HCT116 (cell line): ENCODE measurements at regions not wholly inside any gene's neighbourhood (a gene's known extent, or its start where the extent isn't known, plus 50 kb on each side); places are given as distances from the start of the nearest gene placed in this dataset.
"Not testable (repeated sequence)": the region's sequence is repeated elsewhere in the genome, so short reads cannot be mapped to it uniquely, and the experiment has no call there.

Experiments
- ATAC-seq: fragments of 200-7000 bp; cut with Tn5 transposase; 2 replicates; pipeline ENCODE4 v1.9.1; 2020; ENCODE audit warnings: mild to moderate bottlenecking, moderate library complexity
- BruUV-seq: library from RNA; stranded (reverse); fragments of 400-500 nt; replicated peaks from 2 replicates; lab custom pipeline; 2021; lab: Mats Ljungman, UMichigan
- CTCF ChIA-PET: fragments of 300-600 bp; sonication (Branson Sonifier 250); formaldehyde crosslinking; loops from one replicate; lab custom pipeline; 2021; ENCODE audit warnings: antibody characterized with exemption; lab: Charles Lee
- POLR2A ChIA-PET: fragments of 300-600, 350-600 bp; sonication (Branson Sonifier 250); formaldehyde crosslinking; loops from one replicate; lab custom pipeline; 2021; ENCODE audit warnings: antibody characterized with exemption; lab: Charles Lee
- RAD21 ChIA-PET, 2 experiments: fragments of 300-600 bp; sonication (Branson Sonifier 250); formaldehyde crosslinking; loops; one replicate each; lab custom pipeline; 2023; ENCODE audit warnings: low total read pairs in 2 of 2; ENCODE audit not compliant: uncharacterized antibody in 2 of 2, unreplicated experiment in 2 of 2, low non-redundant PET in 1 of 2; lab: Charles Lee
- DNase-seq: peaks from one replicate; pipeline ENCODE4 v3.0.0-alpha.2; 2010; ENCODE audit warnings: low read depth, low spot score
- H2AFZ ChIP-seq: fragments of 200-600 bp; shearing (Covaris generic), sonication (generic); 2 replicates; pipeline ENCODE4 v1.6.1; 2017; ENCODE audit warnings: low read depth, mixed run types, mixed read lengths, antibody characterized with exemption, low read length; ENCODE audit not compliant: poor library complexity, severe bottlenecking
- H3K27ac ChIP-seq: 2 replicates; pipeline ENCODE4 v1.5.1; 2012; ENCODE audit warnings: low read depth, low read length
- H3K27me3 ChIP-seq: fragments of 200-600 bp; sonication (generic); 2 replicates; pipeline ENCODE4 v1.6.1; 2016; ENCODE audit warnings: mixed run types, low read length, mixed read lengths; ENCODE audit not compliant: insufficient read depth
- H3K36me3 ChIP-seq, 2 experiments: fragments of 200-500 bp in 1 of 2; fragments of 200-600 bp in 1 of 2; sonication (Bioruptor generic) in 1 of 2; sonication (generic) in 1 of 2; 2 replicates each; pipeline versions ENCODE4 v1.5.1 to v1.6.1; 2014 to 2016; ENCODE audit warnings: low read length in 2 of 2, inconsistent platforms in 1 of 2, mixed read lengths in 1 of 2, mixed run types in 1 of 2; ENCODE audit not compliant: insufficient read depth in 2 of 2, control insufficient read depth in 1 of 2
- H3K4me1 ChIP-seq, 2 experiments: fragments of 200-600 bp in 1 of 2; sonication (generic) in 1 of 2; 2 replicates each; pipeline versions ENCODE4 v1.5.1 to v1.6.1; 2012 to 2017; ENCODE audit warnings: low read length in 2 of 2, inconsistent platforms in 1 of 2, mild to moderate bottlenecking in 1 of 2, mixed read lengths in 1 of 2, mixed run types in 1 of 2, moderate library complexity in 1 of 2; ENCODE audit not compliant: insufficient read depth in 2 of 2, control insufficient read depth in 1 of 2
- H3K4me2 ChIP-seq: fragments of 200-600 bp; sonication (generic); 2 replicates; pipeline ENCODE4 v1.6.1; 2017; ENCODE audit warnings: mixed run types, low read length, mixed read lengths
- H3K4me3 ChIP-seq, 2 experiments: fragments of 200-600 bp in 1 of 2; sonication (generic) in 1 of 2; replicated peaks in 1 of 2; 2 replicates each; pipeline ENCODE4 v1.5.1; 2011 to 2016; ENCODE audit warnings: low read length in 2 of 2, control low read depth in 1 of 2, low read depth in 1 of 2, mild to moderate bottlenecking in 1 of 2, mixed read lengths in 1 of 2, mixed run types in 1 of 2
- H3K79me2 ChIP-seq: fragments of 200-600 bp; sonication (generic); 2 replicates; pipeline ENCODE4 v1.6.1; 2017; ENCODE audit warnings: mild to moderate bottlenecking, mixed run types, low read length, moderate library complexity, mixed read lengths; ENCODE audit not compliant: insufficient read depth
- H3K9ac ChIP-seq: fragments of 200-600 bp; sonication (generic); 2 replicates; pipeline ENCODE4 v1.6.1; 2016; ENCODE audit warnings: low read length, mixed read lengths
- H3K9me2 ChIP-seq: fragments of 200-600 bp; sonication (generic), shearing (Covaris generic); 2 replicates; pipeline ENCODE4 v1.6.1; 2017; ENCODE audit warnings: mixed run types, mild to moderate bottlenecking, moderate library complexity; ENCODE audit not compliant: insufficient read depth
- H3K9me3 ChIP-seq, 2 experiments: fragments of 200-500 bp in 1 of 2; fragments of 200-600 bp in 1 of 2; sonication (Bioruptor generic) in 1 of 2; sonication (generic) in 1 of 2; 2 replicates each; pipeline ENCODE4 v1.6.1; 2014 to 2017; ENCODE audit warnings: low read length in 2 of 2, mixed read lengths in 2 of 2, inconsistent platforms in 1 of 2, low read depth in 1 of 2, mild to moderate bottlenecking in 1 of 2, mixed run types in 1 of 2, moderate library complexity in 1 of 2; ENCODE audit not compliant: control insufficient read depth in 1 of 2, insufficient read depth in 1 of 2
- H4K20me1 ChIP-seq: fragments of 200-600 bp; sonication (generic), shearing (Covaris generic); 2 replicates; pipeline ENCODE4 v1.6.1; 2017; ENCODE audit warnings: mixed run types, mild to moderate bottlenecking, moderate library complexity; ENCODE audit not compliant: insufficient read depth
- CBX3 ChIP-seq: IDR thresholded peaks from 2 replicates; pipeline ENCODE4 v1.6.1; 2012; ENCODE audit warnings: low read depth
- CEBPB ChIP-seq: IDR thresholded peaks from 2 replicates; pipeline ENCODE4 v1.6.1; 2012; ENCODE audit warnings: low read depth
- CTCF ChIP-seq, 3 experiments: fragments of 200-600 bp in 1 of 3; sonication (generic) in 1 of 3; IDR thresholded peaks in 2 of 3; conservative IDR thresholded peaks in 1 of 3; 2 replicates each; pipeline ENCODE4 v1.5.1; 2012 to 2017; ENCODE audit warnings: low read depth in 2 of 3, low read length in 2 of 3, antibody characterized with exemption in 1 of 3, borderline replicate concordance in 1 of 3, control low read depth in 1 of 3, mild to moderate bottlenecking in 1 of 3, mixed read lengths in 1 of 3, mixed run types in 1 of 3, moderate library complexity in 1 of 3; ENCODE audit not compliant: insufficient read depth in 1 of 3
- ELF1 ChIP-seq: IDR thresholded peaks from 2 replicates; pipeline ENCODE4 v1.6.1; 2012; ENCODE audit warnings: low read depth, borderline replicate concordance
- EZH2 ChIP-seq: fragments of 200-600 bp; sonication (generic); IDR thresholded peaks from 2 replicates; pipeline ENCODE4 v1.6.1; 2017; ENCODE audit warnings: antibody characterized with exemption, mixed run types
- EZH2phosphoT487 ChIP-seq: fragments of 200-600 bp; IDR thresholded peaks from 2 replicates; pipeline ENCODE4 v1.6.1; 2018; ENCODE audit warnings: antibody characterized with exemption, borderline replicate concordance
- FOSL1 ChIP-seq: IDR thresholded peaks from 2 replicates; pipeline ENCODE4 v1.6.1; 2012; ENCODE audit warnings: low read depth
- JUND ChIP-seq: IDR thresholded peaks from 2 replicates; pipeline ENCODE4 v1.6.1; 2012
- POLR2A ChIP-seq: IDR thresholded peaks from 2 replicates; pipeline ENCODE4 v1.7.0; 2011; ENCODE audit warnings: borderline replicate concordance; ENCODE audit not compliant: insufficient read depth, insufficient read length; ENCODE audit errors: extremely low read depth
- RAD21 ChIP-seq: IDR thresholded peaks from 2 replicates; pipeline ENCODE4 v1.6.1; 2012; ENCODE audit warnings: low read depth, mild to moderate bottlenecking
- SP1 ChIP-seq: IDR thresholded peaks from 2 replicates; pipeline ENCODE4 v1.6.1; 2012; ENCODE audit warnings: low read depth
- SRF ChIP-seq: IDR thresholded peaks from 2 replicates; pipeline ENCODE4 v1.6.1; 2012; ENCODE audit warnings: low read depth
- TCF7L2 ChIP-seq: IDR thresholded peaks from 2 replicates; pipeline ENCODE4 v1.7.0; 2011; ENCODE audit warnings: borderline replicate concordance, inconsistent platforms; ENCODE audit not compliant: insufficient read depth, insufficient read length; ENCODE audit errors: extremely low read depth
- YY1 ChIP-seq: IDR thresholded peaks from 2 replicates; pipeline ENCODE4 v1.6.1; 2011; ENCODE audit warnings: low read length, low read depth, moderate library complexity, mild to moderate bottlenecking; ENCODE audit not compliant: insufficient replicate concordance; ENCODE audit errors: extremely low read depth
- ZFX ChIP-seq: fragments of 450-650 bp; IDR thresholded peaks from 2 replicates; pipeline ENCODE4 v1.6.1; 2017
- ZNF274 ChIP-seq: fragments of 200-500 bp; sonication (Bioruptor generic); IDR thresholded peaks from 2 replicates; pipeline ENCODE4 v1.6.1; 2014; ENCODE audit warnings: mild to moderate bottlenecking, low read depth, low read length, inconsistent platforms
- intact Hi-C: fragments of 100-400 bp; cut with micrococcal nuclease; formaldehyde crosslinking; loops from 2 replicates; pipeline ENCODE4 v1.10.0; 2022
- TF ChIP-seq, protein P1 (sequence below): IDR thresholded peaks from 2 replicates; pipeline ENCODE4 v1.6.1; 2012
- TF ChIP-seq, protein P2 (sequence below): IDR thresholded peaks from 2 replicates; pipeline ENCODE4 v1.6.1; 2011; ENCODE audit warnings: mild to moderate bottlenecking, low read length, moderate library complexity; ENCODE audit not compliant: insufficient replicate concordance; ENCODE audit errors: extremely low read depth

- POLR2A ChIA-PET = no interaction called here
- TF ChIP-seq ELF1 (no peak), SRF (no peak), EZH2 (no peak), TCF7L2 (no peak), ZFX (no peak), ZNF274 (no peak), CEBPB (no peak), CBX3 (no peak), CTCF (IDR thresholded peaks at IDR 0.05 in 2 of 3, conservative IDR thresholded peaks at IDR 0.05 in 1 of 3; ENCODE audit: borderline replicate concordance in 1 of 3, insufficient read depth in 1 of 3, low read depth in 2 of 3, low read length in 2 of 3) (no peak), YY1 (no peak), RAD21 (no peak), POLR2A (no peak), EZH2phosphoT487 (no peak), JUND (no peak), SP1 (no peak), FOSL1 (no peak)
- TF ChIP-seq, protein P1, sequence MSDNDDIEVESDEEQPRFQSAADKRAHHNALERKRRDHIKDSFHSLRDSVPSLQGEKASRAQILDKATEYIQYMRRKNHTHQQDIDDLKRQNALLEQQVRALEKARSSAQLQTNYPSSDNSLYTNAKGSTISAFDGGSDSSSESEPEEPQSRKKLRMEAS = no peak
- TF ChIP-seq, protein P2, sequence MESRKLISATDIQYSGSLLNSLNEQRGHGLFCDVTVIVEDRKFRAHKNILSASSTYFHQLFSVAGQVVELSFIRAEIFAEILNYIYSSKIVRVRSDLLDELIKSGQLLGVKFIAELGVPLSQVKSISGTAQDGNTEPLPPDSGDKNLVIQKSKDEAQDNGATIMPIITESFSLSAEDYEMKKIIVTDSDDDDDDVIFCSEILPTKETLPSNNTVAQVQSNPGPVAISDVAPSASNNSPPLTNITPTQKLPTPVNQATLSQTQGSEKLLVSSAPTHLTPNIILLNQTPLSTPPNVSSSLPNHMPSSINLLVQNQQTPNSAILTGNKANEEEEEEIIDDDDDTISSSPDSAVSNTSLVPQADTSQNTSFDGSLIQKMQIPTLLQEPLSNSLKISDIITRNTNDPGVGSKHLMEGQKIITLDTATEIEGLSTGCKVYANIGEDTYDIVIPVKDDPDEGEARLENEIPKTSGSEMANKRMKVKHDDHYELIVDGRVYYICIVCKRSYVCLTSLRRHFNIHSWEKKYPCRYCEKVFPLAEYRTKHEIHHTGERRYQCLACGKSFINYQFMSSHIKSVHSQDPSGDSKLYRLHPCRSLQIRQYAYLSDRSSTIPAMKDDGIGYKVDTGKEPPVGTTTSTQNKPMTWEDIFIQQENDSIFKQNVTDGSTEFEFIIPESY = no peak
- no peaks in the 10 kb centered on the region for H4K20me1 ChIP-seq
- RAD21 ChIA-PET = no interaction called here
- no peaks in the 10 kb centered on the region for H3K79me2 ChIP-seq
- H3K9me3 ChIP-seq = no peaks in the 10 kb centered on the region; a peak in 1 of 4 replicates
- no peak overlapping the region for H2AFZ ChIP-seq
- no peak for DNase-seq
- H3K4me2 ChIP-seq = no peak overlapping the region
- BruUV-seq = no TSS peak
- peaks cover 10 to 14% of the 10 kb centered on the region in 2 experiments; a peak in 3 of 4 replicates for H3K4me1 ChIP-seq
- no peak overlapping the region for H3K4me3 ChIP-seq
- ATAC-seq = no peak
- H3K36me3 ChIP-seq = no peaks in the 10 kb centered on the region
- intact Hi-C loops = no loop called here
- no peak overlapping the region for H3K27ac ChIP-seq
- H3K9me2 ChIP-seq = no peaks in the 10 kb centered on the region
- H3K27me3 ChIP-seq = no peaks in the 10 kb centered on the region
- CTCF ChIA-PET = no interaction called here
- no peak overlapping the region for H3K9ac ChIP-seq
Measured at GRCh38 chr21:14739590-14739989, 193.5 kb upstream of the SAMSN1 start.

GRCh38 chr21:14738576-14738975 lies 192.5 kb upstream of the SAMSN1 start:
- BruUV-seq, intact Hi-C loops, POLR2A ChIA-PET: not testable (repeated sequence)

More at GRCh38 chr21:14738576-14738975, 192.5 kb upstream of the SAMSN1 start:
- H3K36me3 ChIP-seq, H3K9me2 ChIP-seq, DNase-seq, H3K79me2 ChIP-seq, H3K4me2 ChIP-seq, H3K4me3 ChIP-seq, H3K27me3 ChIP-seq, H2AFZ ChIP-seq, H3K27ac ChIP-seq, RAD21 ChIA-PET, H4K20me1 ChIP-seq, ATAC-seq, H3K9me3 ChIP-seq, H3K9ac ChIP-seq: not testable (repeated sequence)
- peaks cover 10 to 14% of the 10 kb centered on the region in 2 experiments; a peak in 3 of 4 replicates for H3K4me1 ChIP-seq
- CTCF ChIA-PET = interaction anchor here (1.0 to 1.1 kb wide), 4 partner anchors 11 to 19 kb away, joined by 3 to 14 read pairs (median 4); no protein-coding TSS in a partner anchor
